Thymus (tissue), 11 donors: ENCODE measurements at regions not wholly inside any gene's neighbourhood (a gene's known extent, or its start where the extent isn't known, plus 50 kb on each side); places are given as distances from the start of the nearest gene placed in this dataset.
"Not testable (repeated sequence)": the region's sequence is repeated elsewhere in the genome, so short reads cannot be mapped to it uniquely, and the experiment has no call there.

Experiments used
- DNase-seq, 9 donors: peaks; one replicate each; pipeline ENCODE4 v3.0.0-alpha.2; 2013; ENCODE audit warnings: low spot score in 9 of 9, low read depth in 6 of 9, missing footprints in 1 of 9
- H3K27ac ChIP-seq, 2 donors: one replicate each; pipeline ENCODE4 v1.5.1; 2013; ENCODE audit warnings: control low read depth in 1 of 2, low read depth in 1 of 2, low read length in 1 of 2, mild to moderate bottlenecking in 1 of 2, moderate library complexity in 1 of 2
- H3K27me3 ChIP-seq, 2 donors: one replicate each; pipeline ENCODE4 v1.5.1; 2013; ENCODE audit warnings: low read length in 1 of 2; ENCODE audit not compliant: control insufficient read depth in 2 of 2, insufficient read depth in 1 of 2
- H3K36me3 ChIP-seq, 2 donors: one replicate each; pipeline ENCODE4 v1.5.1; 2013; ENCODE audit warnings: low read length in 1 of 2, mild to moderate bottlenecking in 1 of 2, moderate library complexity in 1 of 2; ENCODE audit not compliant: control insufficient read depth in 2 of 2, insufficient read depth in 2 of 2
- H3K4me1 ChIP-seq, 2 donors: one replicate each; pipeline ENCODE4 v1.5.1; 2013; ENCODE audit warnings: low read length in 2 of 2; ENCODE audit not compliant: control insufficient read depth in 2 of 2, insufficient read depth in 2 of 2
- H3K4me3 ChIP-seq, 2 donors: one replicate each; pipeline ENCODE4 v1.5.1; 2013; ENCODE audit warnings: low read length in 2 of 2, control low read depth in 1 of 2, mild to moderate bottlenecking in 1 of 2
- H3K9me3 ChIP-seq, 2 donors: one replicate each; pipeline ENCODE4 v1.5.1; 2013; ENCODE audit warnings: low read length in 1 of 2, mild to moderate bottlenecking in 1 of 2; ENCODE audit not compliant: control insufficient read depth in 2 of 2, insufficient read depth in 1 of 2
- WGBS: extraction: QIAGEN DNeasy Blood & Tissue Kit; methylation state at CpG from one replicate; pipeline ENCODE4 v1.1.7; 2013; 5-methylcytosine and 5-hydroxymethylcytosine counted together
- donor health status: healthy.

- WGBS, result 47% methylated on average over 6 of the region's 6 CpGs
- Histone ChIP-seq H3K27ac (peak overlapping the region in 1 of 2 donors; percentile 91), H3K4me1 (peaks cover 9 to 33% of the 10 kb centered on the region in 2 donors), H3K36me3 (no peaks in the 10 kb centered on the region), H3K4me3 (no peak overlapping the region), H3K9me3 (no peaks in the 10 kb centered on the region), H3K27me3 (no peaks in the 10 kb centered on the region)
- DNase-seq, result peak in 1 of 9 donors; percentile 46
Measured at GRCh38 chr21:35504277-35504676, 455.2 kb upstream of the RUNX1 start.

- Histone ChIP-seq H3K4me3 (no peak overlapping the region), H3K36me3 (no peaks in the 10 kb centered on the region), H3K27me3 (no peaks in the 10 kb centered on the region), H3K4me1 (peaks cover 9 to 28% of the 10 kb centered on the region in 2 donors), H3K9me3 (no peaks in the 10 kb centered on the region), H3K27ac (peak overlapping the region; percentile 81 to 91)
- peak; percentile 39 to 88 (median 60) for DNase-seq
- WGBS, result 1% methylated on average over 5 of the region's 5 CpGs
Measured at GRCh38 chr21:35503671-35504070, 454.6 kb upstream of the RUNX1 start.

GRCh38 chr21:35502821-35503220, 453.7 kb upstream of the RUNX1 start:
- WGBS, result 67% methylated on average over 5 of the region's 5 CpGs
- no peak overlapping the region for H3K4me3 ChIP-seq
- H3K27ac ChIP-seq, result peak overlapping the region in 1 of 2 donors; percentile 91

GRCh38 chr21:35497522-35497921, 448.4 kb upstream of the RUNX1 start:
- H3K9me3 ChIP-seq, H3K27ac ChIP-seq, H3K4me1 ChIP-seq, H3K4me3 ChIP-seq, H3K36me3 ChIP-seq, H3K27me3 ChIP-seq, DNase-seq: not testable (repeated sequence)
- 85% methylated on average over 7 of the region's 7 CpGs for WGBS

More at GRCh38 chr21:35502821-35503220, 453.7 kb upstream of the RUNX1 start:
- Histone ChIP-seq H3K36me3 (no peaks in the 10 kb centered on the region), H3K9me3 (no peaks in the 10 kb centered on the region), H3K4me1 (peaks cover 9 to 22% of the 10 kb centered on the region in 2 donors), H3K27me3 (no peaks in the 10 kb centered on the region)
- DNase-seq, result no peak

- H3K4me3 ChIP-seq, result no peak overlapping the region
- no peaks in the 10 kb centered on the region for H3K36me3 ChIP-seq
- no peaks in the 10 kb centered on the region for H3K9me3 ChIP-seq
- no peaks in the 10 kb centered on the region for H3K4me1 ChIP-seq
- no peak overlapping the region for H3K27ac ChIP-seq
- no peak for DNase-seq
- WGBS, result 83% methylated on average over 6 of the region's 6 CpGs
- no peaks in the 10 kb centered on the region for H3K27me3 ChIP-seq
Measured at GRCh38 chr21:35491920-35492678, 443.0 kb upstream of the RUNX1 start.

- Histone ChIP-seq H3K36me3 (no peaks in the 10 kb centered on the region), H3K4me3 (no peak overlapping the region), H3K27me3 (no peaks in the 10 kb centered on the region), H3K9me3 (no peaks in the 10 kb centered on the region), H3K4me1 (no peaks in the 10 kb centered on the region), H3K27ac (no peak overlapping the region)
- DNase-seq, result no peak
- 89% methylated on average over 1 of the region's 1 CpG for WGBS
Measured at GRCh38 chr21:35491114-35491513, 442.0 kb upstream of the RUNX1 start.

GRCh38 chr21:35489389-35489980, 440.4 kb upstream of the RUNX1 start:
- Histone ChIP-seq H3K9me3 (no peaks in the 10 kb centered on the region), H3K27me3 (no peaks in the 10 kb centered on the region), H3K4me3 (no peak overlapping the region), H3K36me3 (no peaks in the 10 kb centered on the region), H3K4me1 (no peaks in the 10 kb centered on the region), H3K27ac (no peak overlapping the region)
- WGBS, result 96% methylated on average over 10 of the region's 10 CpGs
- DNase-seq, result no peak

- Histone ChIP-seq H3K27ac (no peak overlapping the region), H3K9me3 (no peaks in the 10 kb centered on the region), H3K27me3 (no peaks in the 10 kb centered on the region), H3K4me3 (no peak overlapping the region), H3K36me3 (no peaks in the 10 kb centered on the region), H3K4me1 (no peaks in the 10 kb centered on the region)
- DNase-seq, result no peak
Measured at GRCh38 chr21:35488946-35489345, 439.8 kb upstream of the RUNX1 start.

GRCh38 chr21:35485364-35485763, 436.3 kb upstream of the RUNX1 start:
- no peaks in the 10 kb centered on the region for H3K27me3 ChIP-seq
- no peaks in the 10 kb centered on the region for H3K9me3 ChIP-seq
- DNase-seq, result no peak
- WGBS, result 98% methylated on average over 2 of the region's 2 CpGs
- H3K36me3 ChIP-seq, result no peaks in the 10 kb centered on the region
- H3K4me1 ChIP-seq, result no peaks in the 10 kb centered on the region
- no peak overlapping the region for H3K4me3 ChIP-seq
- no peak overlapping the region for H3K27ac ChIP-seq
